ENCODE measurements at regions not wholly inside any gene's neighbourhood (a gene's known extent, or its start where the extent isn't known, plus 50 kb on each side); places are given as distances from the start of the nearest gene placed in this dataset.

DNA sequence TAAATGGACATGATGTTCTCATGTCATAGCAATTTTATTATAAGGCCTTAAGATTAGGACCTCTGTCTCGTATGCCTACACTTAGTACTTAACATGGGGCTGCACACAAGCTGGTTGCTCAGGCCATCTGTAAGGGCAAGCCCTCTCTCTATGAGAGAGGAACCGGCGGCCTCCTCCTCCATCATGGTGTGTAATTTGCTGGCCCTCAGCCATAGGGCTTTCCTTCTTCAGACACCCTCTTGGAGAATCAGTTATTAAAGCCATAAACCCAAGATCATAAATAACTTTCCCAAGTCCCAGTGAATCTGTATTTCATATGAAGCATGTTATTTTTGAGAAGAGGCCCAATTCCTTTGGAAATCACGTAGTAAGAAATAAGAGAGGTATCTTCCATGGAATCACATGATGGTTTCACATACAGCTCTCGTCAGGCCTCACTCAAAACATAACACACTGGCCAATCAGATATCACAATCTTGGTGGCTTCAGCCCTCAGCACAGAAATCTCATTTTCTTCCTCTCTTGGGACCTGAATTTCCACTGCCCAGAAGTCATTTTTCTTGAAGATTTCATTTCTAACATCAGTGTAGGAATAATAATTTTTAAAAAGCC is 92.6 kb downstream of the RDH14 start:
- Histone ChIP-seq H3K27ac (peak overlapping the region; percentile 48 to 69), H3K27me3 (no peaks in the 10 kb centered on the region), H3K4me3 (no peak overlapping the region), H3K36me3 (no peaks in the 10 kb centered on the region), H3K9me3 (no peaks in the 10 kb centered on the region), H3K4me1 (peaks cover 0 to 9% of the 10 kb centered on the region in 2 donors)
- TF ChIP-seq, protein P1, sequence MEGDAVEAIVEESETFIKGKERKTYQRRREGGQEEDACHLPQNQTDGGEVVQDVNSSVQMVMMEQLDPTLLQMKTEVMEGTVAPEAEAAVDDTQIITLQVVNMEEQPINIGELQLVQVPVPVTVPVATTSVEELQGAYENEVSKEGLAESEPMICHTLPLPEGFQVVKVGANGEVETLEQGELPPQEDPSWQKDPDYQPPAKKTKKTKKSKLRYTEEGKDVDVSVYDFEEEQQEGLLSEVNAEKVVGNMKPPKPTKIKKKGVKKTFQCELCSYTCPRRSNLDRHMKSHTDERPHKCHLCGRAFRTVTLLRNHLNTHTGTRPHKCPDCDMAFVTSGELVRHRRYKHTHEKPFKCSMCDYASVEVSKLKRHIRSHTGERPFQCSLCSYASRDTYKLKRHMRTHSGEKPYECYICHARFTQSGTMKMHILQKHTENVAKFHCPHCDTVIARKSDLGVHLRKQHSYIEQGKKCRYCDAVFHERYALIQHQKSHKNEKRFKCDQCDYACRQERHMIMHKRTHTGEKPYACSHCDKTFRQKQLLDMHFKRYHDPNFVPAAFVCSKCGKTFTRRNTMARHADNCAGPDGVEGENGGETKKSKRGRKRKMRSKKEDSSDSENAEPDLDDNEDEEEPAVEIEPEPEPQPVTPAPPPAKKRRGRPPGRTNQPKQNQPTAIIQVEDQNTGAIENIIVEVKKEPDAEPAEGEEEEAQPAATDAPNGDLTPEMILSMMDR (IDR thresholded peaks at IDR 0.05): no peak
- intact Hi-C loops (cut with DNase I): no loop called here
- no peak for DNase-seq (ENCODE audit: low spot score in 2 of 2)

DNA sequence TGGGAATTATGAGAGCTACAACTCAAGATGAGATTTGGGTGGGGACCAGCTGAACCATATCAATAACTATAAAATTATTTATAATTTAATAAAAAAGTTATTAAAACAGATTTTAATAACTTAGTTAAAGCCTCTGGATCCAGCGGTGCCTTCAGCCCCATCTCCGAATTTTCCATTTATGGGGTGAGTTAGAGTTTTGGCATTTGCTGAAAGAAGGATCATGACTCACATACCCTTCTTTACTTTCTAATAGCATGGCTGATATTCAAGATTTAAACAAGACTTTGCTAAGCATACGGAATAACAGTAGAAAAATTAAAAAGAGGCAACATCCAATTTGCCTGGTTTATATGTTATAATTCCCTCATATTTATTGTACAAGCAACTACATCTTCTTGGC is 94.5 kb downstream of the RDH14 start:
- H3K9me3 ChIP-seq: no peaks in the 10 kb centered on the region
- no peak overlapping the region for H3K27ac ChIP-seq
- TF ChIP-seq, protein P1 (IDR thresholded peaks at IDR 0.05): no peak
- intact Hi-C loops (cut with DNase I): no loop called here
- H3K4me3 ChIP-seq: no peak overlapping the region
- H3K4me1 ChIP-seq: peaks cover 0 to 9% of the 10 kb centered on the region in 2 donors
- DNase-seq (ENCODE audit: low spot score in 2 of 2): no peak
- no peaks in the 10 kb centered on the region for H3K36me3 ChIP-seq
- no peaks in the 10 kb centered on the region for H3K27me3 ChIP-seq

DNA sequence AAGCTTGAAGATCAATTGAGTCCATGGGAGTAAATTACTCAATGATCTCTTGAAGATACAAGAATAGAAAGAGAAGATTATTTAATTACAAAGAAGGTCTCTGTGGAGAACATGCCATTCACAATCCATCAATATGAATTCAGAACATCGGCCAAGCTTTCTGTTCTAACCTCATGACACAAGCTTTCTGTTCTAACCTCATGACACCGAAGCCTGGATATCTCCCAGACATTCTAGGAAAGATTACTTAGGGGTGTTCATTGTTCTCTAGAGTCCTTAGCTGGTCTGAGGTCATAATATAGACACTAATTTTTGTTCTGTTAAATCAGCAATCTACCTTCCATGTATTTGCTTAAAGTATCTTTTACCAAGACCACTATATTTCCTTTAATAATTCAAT is 95.5 kb downstream of the RDH14 start:
- H3K4me1 ChIP-seq: peaks cover 0 to 9% of the 10 kb centered on the region in 2 donors
- no peaks in the 10 kb centered on the region for H3K9me3 ChIP-seq
- H3K36me3 ChIP-seq: no peaks in the 10 kb centered on the region
- DNase-seq (ENCODE audit: low spot score in 2 of 2): no peak
- no peak overlapping the region for H3K4me3 ChIP-seq
- H3K27ac ChIP-seq: no peak overlapping the region
- intact Hi-C loops (cut with DNase I): no loop called here
- TF ChIP-seq, protein P1 (IDR thresholded peaks at IDR 0.05): no peak
- H3K27me3 ChIP-seq: no peaks in the 10 kb centered on the region

DNA sequence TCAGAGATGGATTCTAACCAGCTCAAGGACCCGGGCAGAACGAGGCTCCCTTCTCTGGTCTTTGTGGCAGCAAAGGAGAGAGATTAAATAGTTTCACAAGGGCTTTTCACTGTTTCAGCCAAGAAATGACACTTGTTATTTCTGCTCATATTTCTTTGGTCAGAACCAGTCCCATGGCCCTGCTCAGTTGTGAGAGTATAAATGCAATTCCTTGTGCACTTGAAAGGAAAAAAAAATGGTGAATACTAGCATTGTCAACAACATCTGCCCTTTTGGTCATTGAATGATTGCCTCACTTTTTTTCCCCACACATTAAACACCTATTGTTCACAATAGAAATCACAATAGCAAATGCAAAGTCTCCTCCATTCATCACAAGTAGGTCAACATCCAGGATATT is 104.4 kb downstream of the RDH14 start:
- Histone ChIP-seq H3K27ac (peak overlapping the region; percentile 82 to 83), H3K9me3 (no peaks in the 10 kb centered on the region), H3K4me3 (no peak overlapping the region), H3K4me1 (peaks cover 9 to 20% of the 10 kb centered on the region in 2 donors), H3K36me3 (no peaks in the 10 kb centered on the region), H3K27me3 (no peaks in the 10 kb centered on the region)
- intact Hi-C loops (cut with DNase I): loop anchor here (5.0 to 10.0 kb wide), 3 partner anchors 61 to 1339 kb away; no protein-coding TSS in a partner anchor
- TF ChIP-seq, protein P1 (IDR thresholded peaks at IDR 0.05): no peak
- DNase-seq (ENCODE audit: low spot score in 2 of 2): no peak

DNA sequence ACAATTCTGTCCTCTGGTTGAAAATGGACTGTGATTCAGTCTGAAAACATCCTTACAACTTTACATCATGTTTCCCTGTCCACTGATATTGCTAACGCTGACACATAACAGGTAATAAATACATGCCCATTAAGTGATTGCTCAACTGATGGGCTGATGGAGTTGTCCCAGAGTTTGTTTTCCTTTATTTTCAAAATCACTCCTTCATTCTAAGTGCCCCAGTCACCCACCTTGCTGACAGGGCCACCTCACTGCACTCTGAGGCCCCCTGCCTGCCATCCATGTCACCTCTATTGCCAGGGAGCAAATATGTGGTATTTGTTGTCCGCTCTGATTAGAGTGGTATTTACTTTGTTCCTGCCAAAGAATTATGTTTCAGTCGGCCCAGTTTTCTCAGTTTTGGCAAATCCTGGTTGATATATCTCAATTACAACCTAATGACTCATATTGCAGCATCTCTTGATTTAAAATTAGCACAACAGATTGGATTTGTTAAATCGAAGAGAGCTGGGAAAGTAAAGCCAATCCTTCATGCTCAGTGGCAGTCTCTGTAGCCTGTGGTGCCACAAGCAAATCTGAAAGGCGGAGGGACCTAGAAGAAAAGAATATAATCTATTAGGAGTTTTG is 105.1 kb downstream of the RDH14 start:
- Histone ChIP-seq H3K9me3 (no peaks in the 10 kb centered on the region), H3K36me3 (no peaks in the 10 kb centered on the region), H3K4me3 (no peak overlapping the region), H3K4me1 (peaks cover 9 to 22% of the 10 kb centered on the region in 2 donors), H3K27ac (peak overlapping the region; percentile 82 to 83), H3K27me3 (no peaks in the 10 kb centered on the region)
- DNase-seq (ENCODE audit: low spot score in 2 of 2): peak in 1 of 2 donors; percentile 71
- intact Hi-C loops (cut with DNase I): loop anchor here (2.0 to 10.0 kb wide), 4 partner anchors 17 to 1339 kb away; no protein-coding TSS in a partner anchor
- TF ChIP-seq, protein P1 (IDR thresholded peaks at IDR 0.05): peak in 2 of 3 experiments; percentile 43
